ENCODE measurements at regions not wholly inside any gene's neighbourhood (a gene's known extent, or its start where the extent isn't known, plus 50 kb on each side); places are given as distances from the start of the nearest gene placed in this dataset.

DNA sequence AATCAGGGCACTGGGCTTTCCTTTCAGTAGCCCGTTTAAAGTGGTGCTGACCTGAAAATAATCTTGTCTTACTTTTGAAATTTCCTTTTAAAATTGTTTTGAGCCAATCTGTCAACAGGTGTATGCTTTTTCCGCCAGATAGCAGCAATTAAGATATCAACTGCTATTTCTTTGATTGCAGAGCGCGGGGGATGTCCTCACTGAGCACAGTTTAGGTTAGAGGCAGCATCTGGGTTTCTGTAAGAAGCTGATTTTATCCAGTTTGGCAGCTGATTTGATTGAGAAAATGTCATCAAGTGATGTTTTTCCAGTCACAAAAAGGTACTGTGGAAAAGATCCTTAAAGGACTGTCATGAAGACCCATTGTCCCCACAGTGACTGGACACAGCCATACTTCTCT lies 371.8 kb downstream of the ADAMTS20 start:
- no peak for DNase-seq (ENCODE audit: low read depth in 1 of 2, low spot score in 1 of 2)
- Histone ChIP-seq H3K4me1 (ENCODE audit: low read depth) (peaks cover 3% of the 10 kb centered on the region), H3K27me3 (no peaks in the 10 kb centered on the region), H3K36me3 (no peaks in the 10 kb centered on the region), H3K27ac (no peak overlapping the region), H3K4me3 (no peak overlapping the region), H3K9me3 (ENCODE audit: low read depth) (no peaks in the 10 kb centered on the region)
- TF ChIP-seq, protein P1, sequence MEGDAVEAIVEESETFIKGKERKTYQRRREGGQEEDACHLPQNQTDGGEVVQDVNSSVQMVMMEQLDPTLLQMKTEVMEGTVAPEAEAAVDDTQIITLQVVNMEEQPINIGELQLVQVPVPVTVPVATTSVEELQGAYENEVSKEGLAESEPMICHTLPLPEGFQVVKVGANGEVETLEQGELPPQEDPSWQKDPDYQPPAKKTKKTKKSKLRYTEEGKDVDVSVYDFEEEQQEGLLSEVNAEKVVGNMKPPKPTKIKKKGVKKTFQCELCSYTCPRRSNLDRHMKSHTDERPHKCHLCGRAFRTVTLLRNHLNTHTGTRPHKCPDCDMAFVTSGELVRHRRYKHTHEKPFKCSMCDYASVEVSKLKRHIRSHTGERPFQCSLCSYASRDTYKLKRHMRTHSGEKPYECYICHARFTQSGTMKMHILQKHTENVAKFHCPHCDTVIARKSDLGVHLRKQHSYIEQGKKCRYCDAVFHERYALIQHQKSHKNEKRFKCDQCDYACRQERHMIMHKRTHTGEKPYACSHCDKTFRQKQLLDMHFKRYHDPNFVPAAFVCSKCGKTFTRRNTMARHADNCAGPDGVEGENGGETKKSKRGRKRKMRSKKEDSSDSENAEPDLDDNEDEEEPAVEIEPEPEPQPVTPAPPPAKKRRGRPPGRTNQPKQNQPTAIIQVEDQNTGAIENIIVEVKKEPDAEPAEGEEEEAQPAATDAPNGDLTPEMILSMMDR (IDR thresholded peaks at IDR 0.05; ENCODE audit: low read depth, low read length): no peak

DNA sequence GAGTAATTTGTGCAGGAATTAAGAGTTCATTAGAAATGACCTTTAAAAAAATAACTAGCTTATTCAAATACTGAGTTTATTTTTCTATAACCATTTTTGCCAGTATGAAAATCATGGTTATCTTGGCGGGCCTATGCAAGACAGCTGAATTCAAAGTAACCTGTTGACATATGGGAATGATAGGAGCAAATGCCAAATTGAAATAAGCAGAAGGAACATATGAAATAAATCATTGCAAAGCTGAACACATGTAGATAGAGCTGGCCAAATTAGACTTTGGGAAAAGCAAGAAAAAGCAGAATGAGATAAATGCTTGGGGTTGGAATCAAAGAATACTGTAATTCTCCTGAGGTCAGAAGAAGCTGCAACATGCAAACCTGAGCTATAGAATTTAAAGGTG lies 372.5 kb downstream of the ADAMTS20 start:
- Histone ChIP-seq H3K27ac (no peak overlapping the region), H3K4me1 (ENCODE audit: low read depth) (peaks cover 3% of the 10 kb centered on the region), H3K36me3 (no peaks in the 10 kb centered on the region), H3K4me3 (no peak overlapping the region), H3K9me3 (ENCODE audit: low read depth) (no peaks in the 10 kb centered on the region), H3K27me3 (no peaks in the 10 kb centered on the region)
- no peak for DNase-seq (ENCODE audit: low read depth in 1 of 2, low spot score in 1 of 2)
- TF ChIP-seq, protein P1 (IDR thresholded peaks at IDR 0.05; ENCODE audit: low read depth, low read length): no peak

DNA sequence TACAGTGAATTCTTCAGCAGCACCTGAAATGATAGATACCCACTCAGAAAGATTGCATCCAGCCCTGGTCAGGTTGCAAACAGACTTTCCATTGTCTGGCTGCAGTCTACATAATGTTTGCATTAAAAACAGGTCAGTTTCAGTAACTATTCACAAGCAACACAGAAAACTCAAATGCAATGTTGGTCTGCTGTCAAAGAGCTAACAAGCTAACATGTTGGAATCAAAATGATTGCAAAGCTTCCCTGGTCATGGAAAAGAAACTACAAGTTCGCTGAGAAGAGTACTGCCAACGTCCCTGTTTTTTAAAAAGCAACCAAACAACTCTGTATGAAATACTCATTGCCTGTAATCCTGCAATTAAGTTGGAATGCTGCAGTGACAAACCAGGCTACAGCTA lies 374.7 kb downstream of the ADAMTS20 start:
- TF ChIP-seq, protein P1 (IDR thresholded peaks at IDR 0.05; ENCODE audit: low read depth, low read length): no peak
- Histone ChIP-seq H3K4me1 (ENCODE audit: low read depth) (peaks cover 3% of the 10 kb centered on the region), H3K27me3 (no peaks in the 10 kb centered on the region), H3K27ac (no peak overlapping the region), H3K9me3 (ENCODE audit: low read depth) (no peaks in the 10 kb centered on the region), H3K36me3 (no peaks in the 10 kb centered on the region), H3K4me3 (no peak overlapping the region)
- no peak for DNase-seq (ENCODE audit: low read depth in 1 of 2, low spot score in 1 of 2)

DNA sequence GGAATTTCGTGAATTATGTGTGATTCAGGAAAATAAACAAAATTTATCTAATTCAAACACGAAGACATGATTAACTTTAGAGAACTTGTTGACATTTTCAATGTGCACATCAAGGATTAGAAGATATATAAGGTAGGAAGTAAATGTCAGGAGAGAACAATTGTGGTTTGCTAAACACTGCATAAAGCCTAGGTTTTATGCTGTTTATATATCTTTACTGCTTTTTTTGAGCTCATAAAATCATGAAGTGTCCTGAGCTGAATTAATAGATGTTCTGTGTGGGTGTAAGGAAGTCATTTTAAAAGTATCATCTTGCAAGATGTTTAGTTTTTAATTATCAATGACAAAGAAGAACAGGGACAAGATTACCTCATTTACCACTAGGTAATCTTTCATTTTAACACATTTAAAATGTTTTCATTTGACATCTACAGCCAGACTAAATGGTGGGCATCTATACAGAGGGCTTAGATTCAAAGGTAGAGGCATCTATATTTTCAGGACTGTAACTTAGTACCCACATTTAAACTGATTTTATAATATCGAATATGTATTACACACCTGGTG lies 382.8 kb downstream of the ADAMTS20 start:
- TF ChIP-seq, protein P1 (IDR thresholded peaks at IDR 0.05; ENCODE audit: low read depth, low read length): no peak
- no peak for DNase-seq (ENCODE audit: low read depth in 1 of 2, low spot score in 1 of 2)
- H3K27ac ChIP-seq: no peak overlapping the region
- no peaks in the 10 kb centered on the region for H3K36me3 ChIP-seq
- H3K27me3 ChIP-seq: no peaks in the 10 kb centered on the region
- no peaks in the 10 kb centered on the region for H3K4me1 ChIP-seq (ENCODE audit: low read depth)
- no peaks in the 10 kb centered on the region for H3K9me3 ChIP-seq (ENCODE audit: low read depth)
- H3K4me3 ChIP-seq: no peak overlapping the region

DNA sequence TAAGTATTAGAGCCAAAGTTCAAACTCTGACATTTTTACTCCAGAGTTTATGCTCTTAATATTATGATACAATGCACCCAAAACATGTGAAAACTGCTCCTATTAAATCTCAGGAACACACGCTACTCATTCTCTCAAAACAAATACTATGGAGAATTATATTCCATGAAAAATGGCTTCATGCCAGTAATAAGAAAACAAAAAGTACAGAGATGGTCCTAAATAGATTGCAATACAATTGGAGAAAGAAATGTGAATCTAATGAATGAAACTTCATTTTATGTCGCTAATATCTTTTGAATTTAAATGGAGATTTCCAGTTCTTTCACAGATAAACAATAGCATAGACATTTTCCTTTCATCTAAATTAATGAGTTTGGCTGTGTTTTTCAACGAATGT lies 384.3 kb downstream of the ADAMTS20 start:
- Histone ChIP-seq H3K4me3 (no peak overlapping the region), H3K36me3 (no peaks in the 10 kb centered on the region), H3K27ac (no peak overlapping the region), H3K27me3 (no peaks in the 10 kb centered on the region), H3K4me1 (ENCODE audit: low read depth) (no peaks in the 10 kb centered on the region), H3K9me3 (ENCODE audit: low read depth) (no peaks in the 10 kb centered on the region)
- DNase-seq (ENCODE audit: low read depth in 1 of 2, low spot score in 1 of 2): no peak
- TF ChIP-seq, protein P1 (IDR thresholded peaks at IDR 0.05; ENCODE audit: low read depth, low read length): no peak

DNA sequence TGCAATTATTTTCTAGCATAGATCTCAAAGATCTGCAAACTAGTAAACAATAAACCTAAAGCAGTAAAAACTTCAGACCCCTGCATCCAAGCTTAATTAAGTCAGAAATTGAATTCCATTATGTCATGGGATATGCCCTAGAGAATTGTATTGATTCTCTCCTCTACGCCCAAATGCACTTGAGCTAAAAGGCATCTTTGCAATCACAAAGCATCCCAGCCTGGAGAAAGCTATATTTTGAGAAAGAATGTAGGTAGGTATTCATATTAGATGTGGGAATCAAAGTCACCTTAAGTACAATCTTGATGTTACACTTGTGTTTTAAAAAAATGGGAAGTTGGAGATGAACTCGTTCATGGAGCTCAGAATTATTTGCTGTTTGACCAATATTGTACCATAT lies 386.7 kb downstream of the ADAMTS20 start:
- TF ChIP-seq, protein P1 (IDR thresholded peaks at IDR 0.05; ENCODE audit: low read depth, low read length): no peak
- H3K27me3 ChIP-seq: no peaks in the 10 kb centered on the region
- H3K27ac ChIP-seq: no peak overlapping the region
- no peaks in the 10 kb centered on the region for H3K4me1 ChIP-seq (ENCODE audit: low read depth)
- H3K36me3 ChIP-seq: no peaks in the 10 kb centered on the region
- no peak overlapping the region for H3K4me3 ChIP-seq
- DNase-seq (ENCODE audit: low read depth in 1 of 2, low spot score in 1 of 2): no peak
- no peaks in the 10 kb centered on the region for H3K9me3 ChIP-seq (ENCODE audit: low read depth)
